KMS-11 (cell line): ENCODE measurements at regions not wholly inside any gene's neighbourhood (a gene's known extent, or its start where the extent isn't known, plus 50 kb on each side); places are given as distances from the start of the nearest gene placed in this dataset.

Source experiments
- H2AFZ ChIP-seq: fragments of 200-600 bp; sonication (generic); 2 replicates; pipeline ENCODE4 v1.6.1; 2016; ENCODE audit warnings: antibody characterized with exemption, mixed run types, low read depth
- H3K27ac ChIP-seq: fragments of 200-600 bp; sonication (generic); 2 replicates; pipeline ENCODE4 v1.6.1; 2016; ENCODE audit warnings: mild to moderate bottlenecking, mixed run types
- H3K27me3 ChIP-seq: fragments of 200-600 bp; sonication (generic); 2 replicates; pipeline ENCODE4 v1.6.1; 2017; ENCODE audit warnings: mild to moderate bottlenecking, low read depth, mixed run types, moderate library complexity; ENCODE audit not compliant: insufficient read depth
- H3K36me3 ChIP-seq: fragments of 200-600 bp; sonication (generic); 2 replicates; pipeline ENCODE4 v1.6.1; 2017; ENCODE audit warnings: mild to moderate bottlenecking, mixed run types; ENCODE audit not compliant: insufficient read depth
- H3K4me1 ChIP-seq: fragments of 200-600 bp; sonication (generic); 2 replicates; pipeline ENCODE4 v1.6.1; 2016; ENCODE audit warnings: mild to moderate bottlenecking, low read depth, mixed run types; ENCODE audit not compliant: poor library complexity, severe bottlenecking
- H3K4me2 ChIP-seq: fragments of 200-600 bp; sonication (generic); 2 replicates; pipeline ENCODE4 v1.7.0; 2016; ENCODE audit warnings: mild to moderate bottlenecking, mixed run types
- H3K4me3 ChIP-seq: fragments of 200-600 bp; sonication (generic); IDR thresholded peaks from 2 replicates; pipeline ENCODE4 v1.6.1; 2017; ENCODE audit warnings: low read depth, low read length, mixed read lengths; ENCODE audit not compliant: insufficient read depth
- H3K79me2 ChIP-seq: fragments of 200-600 bp; sonication (generic); 2 replicates; pipeline ENCODE4 v1.6.1; 2016; ENCODE audit warnings: low read depth, mixed run types; ENCODE audit not compliant: insufficient read depth
- H3K9ac ChIP-seq: fragments of 200-600 bp; sonication (generic); 2 replicates; pipeline ENCODE4 v1.6.1; 2016; ENCODE audit warnings: mild to moderate bottlenecking, mixed run types
- H4K20me1 ChIP-seq: fragments of 200-600 bp; sonication (generic); 2 replicates; pipeline ENCODE4 v1.6.1; 2016; ENCODE audit warnings: mild to moderate bottlenecking, mixed run types; ENCODE audit not compliant: insufficient read depth
- CTCF ChIP-seq: fragments of 200-600 bp; sonication (generic); conservative IDR thresholded peaks from 2 replicates; pipeline ENCODE4 v1.6.1; 2017; ENCODE audit warnings: low read depth, mild to moderate bottlenecking, antibody characterized with exemption, low read length, moderate library complexity, mixed read lengths

- no peaks in the 10 kb centered on the region for H3K36me3 ChIP-seq
- H4K20me1 ChIP-seq, result no peaks in the 10 kb centered on the region
- no peak for TF ChIP-seq CTCF
- H3K27ac ChIP-seq, result no peak overlapping the region
- H3K9ac ChIP-seq, result no peak overlapping the region
- no peaks in the 10 kb centered on the region for H3K79me2 ChIP-seq
- H2AFZ ChIP-seq, result no peak overlapping the region
- no peaks in the 10 kb centered on the region for H3K4me1 ChIP-seq
- H3K4me3 ChIP-seq, result no peak overlapping the region
- no peak overlapping the region for H3K4me2 ChIP-seq
- H3K27me3 ChIP-seq, result no peaks in the 10 kb centered on the region
Measured at GRCh38 chr4:55745014-55745413, 74.6 kb upstream of the EXOC1L start.

- Histone ChIP-seq H3K4me1 (no peaks in the 10 kb centered on the region), H3K27me3 (no peaks in the 10 kb centered on the region), H3K27ac (no peak overlapping the region), H2AFZ (no peak overlapping the region), H3K79me2 (no peaks in the 10 kb centered on the region), H3K4me3 (no peak overlapping the region), H4K20me1 (no peaks in the 10 kb centered on the region), H3K4me2 (no peak overlapping the region), H3K36me3 (no peaks in the 10 kb centered on the region), H3K9ac (no peak overlapping the region)
- TF ChIP-seq CTCF, result no peak
Measured at GRCh38 chr4:55747793-55748192, 71.8 kb upstream of the EXOC1L start.

- Histone ChIP-seq H3K79me2 (no peaks in the 10 kb centered on the region), H3K4me3 (no peak overlapping the region), H3K27ac (no peak overlapping the region), H2AFZ (no peak overlapping the region), H3K36me3 (no peaks in the 10 kb centered on the region), H4K20me1 (no peaks in the 10 kb centered on the region), H3K9ac (no peak overlapping the region), H3K4me2 (no peak overlapping the region), H3K4me1 (no peaks in the 10 kb centered on the region), H3K27me3 (no peaks in the 10 kb centered on the region)
- no peak for TF ChIP-seq CTCF
Measured at GRCh38 chr4:55749666-55750065, 69.9 kb upstream of the EXOC1L start.

GRCh38 chr4:55752810-55753209, 66.8 kb upstream of the EXOC1L start:
- Histone ChIP-seq H3K27ac (no peak overlapping the region), H3K79me2 (no peaks in the 10 kb centered on the region), H3K4me2 (no peak overlapping the region), H3K4me1 (peaks cover 6% of the 10 kb centered on the region), H2AFZ (no peak overlapping the region), H4K20me1 (no peaks in the 10 kb centered on the region), H3K4me3 (no peak overlapping the region), H3K36me3 (no peaks in the 10 kb centered on the region), H3K9ac (no peak overlapping the region), H3K27me3 (no peaks in the 10 kb centered on the region)
- no peak for TF ChIP-seq CTCF

GRCh38 chr4:55753856-55754255, 65.7 kb upstream of the EXOC1L start:
- no peaks in the 10 kb centered on the region for H3K79me2 ChIP-seq

More at GRCh38 chr4:55753856-55754255, 65.7 kb upstream of the EXOC1L start:
- TF ChIP-seq CTCF, result no peak
- Histone ChIP-seq H3K4me2 (no peak overlapping the region), H3K27me3 (no peaks in the 10 kb centered on the region), H3K4me3 (no peak overlapping the region), H3K36me3 (no peaks in the 10 kb centered on the region), H4K20me1 (no peaks in the 10 kb centered on the region), H3K4me1 (peaks cover 15% of the 10 kb centered on the region), H3K27ac (no peak overlapping the region), H2AFZ (no peak overlapping the region), H3K9ac (no peak overlapping the region)
